CD14-positive monocyte (primary cell): ENCODE measurements at regions not wholly inside any gene's neighbourhood (a gene's known extent, or its start where the extent isn't known, plus 50 kb on each side); places are given as distances from the start of the nearest gene placed in this dataset.

ENCODE experiments used
- DNase-seq, 3 donors: peaks; one replicate each; pipeline ENCODE4 v3.0.0-alpha.2; 2011 to 2022
- H2AFZ ChIP-seq: 2 replicates; pipeline ENCODE4 v1.6.0; 2012; ENCODE audit warnings: mild to moderate bottlenecking, low read depth, low read length, inconsistent platforms; ENCODE audit not compliant: insufficient read depth, poor library complexity, severe bottlenecking
- H3K27ac ChIP-seq, 2 donors: 1 replicate in 1 of 2; 2 replicates in 1 of 2; pipeline ENCODE4 v1.5.1; 2012 to 2013; ENCODE audit warnings: low read length in 2 of 2, control low read depth in 1 of 2, inconsistent platforms in 1 of 2, low read depth in 1 of 2, mild to moderate bottlenecking in 1 of 2
- H3K27me3 ChIP-seq, 2 donors: one replicate each; pipeline versions ENCODE4 v1.6.0 to v1.6.1; 2011 to 2013; ENCODE audit warnings: low read length in 2 of 2; ENCODE audit not compliant: control insufficient read depth in 2 of 2, insufficient read depth in 2 of 2
- H3K36me3 ChIP-seq, 2 donors: replicated peaks in 1 of 2; 1 replicate in 1 of 2; 2 replicates in 1 of 2; pipeline versions ENCODE4 v1.5.1 to v1.6.1; 2012 to 2013; ENCODE audit warnings: low read length in 2 of 2, control low read depth in 1 of 2, inconsistent platforms in 1 of 2, mild to moderate bottlenecking in 1 of 2; ENCODE audit not compliant: insufficient read depth in 2 of 2, control insufficient read depth in 1 of 2
- H3K4me1 ChIP-seq, 2 donors: 1 replicate in 1 of 2; 2 replicates in 1 of 2; pipeline versions ENCODE4 v1.5.1 to v1.6.1; 2012 to 2013; ENCODE audit warnings: low read length in 2 of 2, control low read depth in 1 of 2, inconsistent platforms in 1 of 2, mild to moderate bottlenecking in 1 of 2, moderate library complexity in 1 of 2; ENCODE audit not compliant: insufficient read depth in 2 of 2, control insufficient read depth in 1 of 2
- H3K4me2 ChIP-seq: replicated peaks from 2 replicates; pipeline ENCODE3; 2012; ENCODE audit warnings: low read length, moderate library complexity, mild to moderate bottlenecking; ENCODE audit not compliant: poor library complexity, severe bottlenecking; ENCODE audit errors: extremely low read depth
- H3K4me3 ChIP-seq, 3 experiments: fragments of 200-600 bp in 1 of 3; sonication (generic) in 1 of 3; replicated peaks in 1 of 3; 1 replicate in 2 of 3; 2 replicates in 1 of 3; pipeline ENCODE4 v1.5.1; 2011 to 2013; ENCODE audit warnings: low read length in 3 of 3, mild to moderate bottlenecking in 3 of 3, control low read depth in 2 of 3, low read depth in 2 of 3, inconsistent platforms in 1 of 3, moderate library complexity in 1 of 3
- H3K79me2 ChIP-seq: 2 replicates; pipeline ENCODE4 v1.6.0; 2012; ENCODE audit warnings: mild to moderate bottlenecking, control low read depth, inconsistent platforms, low read length, moderate library complexity; ENCODE audit not compliant: insufficient read depth
- H3K9ac ChIP-seq: 2 replicates; pipeline ENCODE4 v1.6.0; 2017; ENCODE audit warnings: low read length, mild to moderate bottlenecking; ENCODE audit not compliant: insufficient read depth, poor library complexity, severe bottlenecking
- H3K9me3 ChIP-seq, 2 donors: replicated peaks in 1 of 2; 1 replicate in 1 of 2; 2 replicates in 1 of 2; pipeline versions ENCODE4 v1.5.1 to v1.6.1; 2012 to 2013; ENCODE audit warnings: low read length in 2 of 2, control low read depth in 1 of 2; ENCODE audit not compliant: control insufficient read depth in 1 of 2, insufficient read depth in 1 of 2
- H4K20me1 ChIP-seq: 2 replicates; pipeline ENCODE4 v1.6.0; 2012; ENCODE audit warnings: mild to moderate bottlenecking, low read length, control low read depth, moderate library complexity; ENCODE audit not compliant: insufficient read depth
- H3K27ac Mint-ChIP-seq, 7 donors: one replicate each; pipeline ENCODE4 v1.8.0; 2020; ENCODE audit warnings: mild to moderate bottlenecking in 7 of 7, mixed read lengths in 7 of 7, moderate library complexity in 6 of 7, inconsistent platforms in 2 of 7
- H3K27me3 Mint-ChIP-seq, 3 donors: one replicate each; pipeline ENCODE4 v1.8.0; 2021 to 2022; ENCODE audit warnings: low read depth in 3 of 3, mild to moderate bottlenecking in 3 of 3, mixed read lengths in 3 of 3, moderate library complexity in 3 of 3, inconsistent platforms in 1 of 3
- H3K36me3 Mint-ChIP-seq, 2 donors: one replicate each; pipeline ENCODE4 v1.8.0; 2020; ENCODE audit warnings: mixed read lengths in 2 of 2, inconsistent platforms in 1 of 2, mild to moderate bottlenecking in 1 of 2
- H3K4me1 Mint-ChIP-seq: one replicate; pipeline ENCODE4 v1.8.0; 2020; ENCODE audit warnings: mild to moderate bottlenecking, mixed read lengths
- H3K4me3 Mint-ChIP-seq, 2 donors: one replicate each; pipeline ENCODE4 v1.8.0; 2020; ENCODE audit warnings: mild to moderate bottlenecking in 2 of 2, mixed read lengths in 2 of 2, moderate library complexity in 1 of 2
- H3K9me3 Mint-ChIP-seq, 7 donors: one replicate each; pipeline ENCODE4 v1.8.0; 2020 to 2022; ENCODE audit warnings: mixed read lengths in 7 of 7, mild to moderate bottlenecking in 6 of 7, moderate library complexity in 6 of 7, inconsistent platforms in 2 of 7
- WGBS: methylation state at CpG from one replicate; pipeline ENCODE4 v1.1.5; 2013; ENCODE audit warnings: missing lambda C conversion rate; ENCODE audit not compliant: insufficient coverage; 5-methylcytosine and 5-hydroxymethylcytosine counted together
- intact Hi-C, 2 donors: fragments of 100-400 bp; cut with micrococcal nuclease; formaldehyde crosslinking; loops; one replicate each; pipeline versions ENCODE4 v1.15.0 to v1.15.1; 2023
- TF ChIP-seq, protein P1 (sequence below): fragments of 200-600 bp; IDR thresholded peaks from one replicate; pipeline ENCODE4 v1.8.0; 2022; ENCODE audit warnings: antibody characterized with exemption, mild to moderate bottlenecking

DNA sequence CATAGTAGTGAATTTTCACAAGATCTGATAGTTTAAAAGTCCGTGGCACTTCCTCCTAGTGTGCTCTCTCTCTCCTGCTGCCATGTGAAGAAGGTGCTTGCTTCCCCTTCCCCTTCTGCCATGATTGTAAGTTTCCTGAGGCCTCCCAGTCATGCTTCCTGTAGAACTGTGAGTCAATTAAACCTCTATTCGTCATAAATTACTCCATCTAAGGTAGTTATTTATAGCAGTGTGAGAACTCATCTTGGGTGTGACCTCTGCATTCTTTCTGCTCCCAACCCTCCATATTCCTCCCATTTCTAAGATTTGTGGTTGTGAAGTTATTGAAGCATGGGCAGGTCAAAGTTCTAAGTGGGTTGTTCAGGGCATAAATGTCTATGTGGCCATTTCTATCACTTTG lies 62.1 kb upstream of the ADAMTS18 start:
- H3K27me3 ChIP-seq = no peaks in the 10 kb centered on the region
- no peak overlapping the region for H3K4me3 ChIP-seq
- H3K27ac ChIP-seq = no peak overlapping the region
- no peak overlapping the region for H3K4me3 Mint-ChIP-seq
- H3K4me2 ChIP-seq = no peak overlapping the region
- H3K9ac ChIP-seq = no peak overlapping the region
- no peak overlapping the region for H2AFZ ChIP-seq
- H3K36me3 Mint-ChIP-seq = no peaks in the 10 kb centered on the region
- H3K9me3 ChIP-seq = peaks cover 0 to 4% of the 10 kb centered on the region in 2 donors
- H3K4me1 ChIP-seq = no peaks in the 10 kb centered on the region
- intact Hi-C loops = no loop called here
- no peak for DNase-seq
- H3K36me3 ChIP-seq = no peaks in the 10 kb centered on the region
- TF ChIP-seq, protein P1, sequence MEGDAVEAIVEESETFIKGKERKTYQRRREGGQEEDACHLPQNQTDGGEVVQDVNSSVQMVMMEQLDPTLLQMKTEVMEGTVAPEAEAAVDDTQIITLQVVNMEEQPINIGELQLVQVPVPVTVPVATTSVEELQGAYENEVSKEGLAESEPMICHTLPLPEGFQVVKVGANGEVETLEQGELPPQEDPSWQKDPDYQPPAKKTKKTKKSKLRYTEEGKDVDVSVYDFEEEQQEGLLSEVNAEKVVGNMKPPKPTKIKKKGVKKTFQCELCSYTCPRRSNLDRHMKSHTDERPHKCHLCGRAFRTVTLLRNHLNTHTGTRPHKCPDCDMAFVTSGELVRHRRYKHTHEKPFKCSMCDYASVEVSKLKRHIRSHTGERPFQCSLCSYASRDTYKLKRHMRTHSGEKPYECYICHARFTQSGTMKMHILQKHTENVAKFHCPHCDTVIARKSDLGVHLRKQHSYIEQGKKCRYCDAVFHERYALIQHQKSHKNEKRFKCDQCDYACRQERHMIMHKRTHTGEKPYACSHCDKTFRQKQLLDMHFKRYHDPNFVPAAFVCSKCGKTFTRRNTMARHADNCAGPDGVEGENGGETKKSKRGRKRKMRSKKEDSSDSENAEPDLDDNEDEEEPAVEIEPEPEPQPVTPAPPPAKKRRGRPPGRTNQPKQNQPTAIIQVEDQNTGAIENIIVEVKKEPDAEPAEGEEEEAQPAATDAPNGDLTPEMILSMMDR = no peak
- H3K9me3 Mint-ChIP-seq = peaks cover 2 to 8% (median 5%) of the 10 kb centered on the region in 7 donors
- no peaks in the 10 kb centered on the region for H4K20me1 ChIP-seq
- H3K27me3 Mint-ChIP-seq = peaks cover 0 to 1% (median 0%) of the 10 kb centered on the region in 3 donors
- WGBS = no CpG with 5 or more reads among the region's 2 CpGs
- H3K27ac Mint-ChIP-seq = no peak overlapping the region
- no peaks in the 10 kb centered on the region for H3K4me1 Mint-ChIP-seq
- no peaks in the 10 kb centered on the region for H3K79me2 ChIP-seq

DNA sequence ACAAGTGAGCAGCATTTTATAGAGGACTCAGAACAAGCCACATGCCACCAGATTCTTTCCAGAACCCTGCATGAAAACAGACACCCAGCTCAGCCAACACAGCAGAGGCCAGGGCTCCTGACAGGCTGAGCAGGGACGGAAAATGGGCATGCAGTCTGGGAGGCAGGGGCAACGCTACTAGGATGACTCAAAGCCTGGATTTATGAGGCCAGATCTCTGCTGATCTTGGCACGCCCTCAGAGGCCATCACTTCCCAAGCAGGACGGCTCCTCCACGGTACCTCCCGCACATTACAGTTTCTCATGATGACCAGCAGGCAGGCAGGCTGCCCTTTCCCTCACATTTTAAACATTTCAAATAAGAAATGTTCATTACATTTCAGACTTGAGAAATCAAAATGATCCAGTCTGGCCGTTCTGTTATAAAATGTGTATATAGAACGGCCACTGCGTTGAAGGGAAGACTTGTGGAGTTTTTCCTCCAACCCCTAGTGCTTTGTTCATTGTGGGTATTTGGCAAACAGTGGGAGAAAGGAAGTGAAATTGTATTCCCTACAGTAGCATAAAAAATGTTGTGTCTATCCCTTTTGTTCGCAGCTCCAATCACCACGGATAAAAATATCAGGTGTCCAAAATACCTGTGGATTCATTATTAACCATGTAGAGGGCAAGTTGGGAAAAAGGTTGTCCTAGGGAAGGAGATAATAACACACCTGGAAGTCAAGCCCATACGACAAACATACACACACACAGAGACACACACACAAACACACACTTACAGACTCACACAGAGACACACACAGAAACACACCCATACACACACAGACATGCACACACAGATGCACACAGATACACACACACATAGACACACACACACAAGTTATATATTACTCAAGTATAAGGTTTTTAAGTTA lies 64.8 kb upstream of the ADAMTS18 start:
- no peak overlapping the region for H3K27ac Mint-ChIP-seq
- no peaks in the 10 kb centered on the region for H3K36me3 ChIP-seq
- TF ChIP-seq, protein P1 = no peak
- no peak overlapping the region for H3K27ac ChIP-seq
- H3K4me1 ChIP-seq = no peaks in the 10 kb centered on the region
- 78% methylated on average over 6 of the region's 12 CpGs for WGBS
- no peaks in the 10 kb centered on the region for H3K36me3 Mint-ChIP-seq
- H3K4me1 Mint-ChIP-seq = no peaks in the 10 kb centered on the region
- H3K9ac ChIP-seq = no peak overlapping the region
- H3K4me3 ChIP-seq = no peak overlapping the region
- no peak for DNase-seq
- intact Hi-C loops = no loop called here
- H3K4me3 Mint-ChIP-seq = no peak overlapping the region
- no peaks in the 10 kb centered on the region for H3K79me2 ChIP-seq
- no peak overlapping the region for H3K4me2 ChIP-seq
- peaks cover 2 to 10% (median 5%) of the 10 kb centered on the region in 7 donors for H3K9me3 Mint-ChIP-seq
- peaks cover 0 to 4% of the 10 kb centered on the region in 2 donors for H3K9me3 ChIP-seq
- H4K20me1 ChIP-seq = no peaks in the 10 kb centered on the region
- H2AFZ ChIP-seq = no peak overlapping the region
- no peaks in the 10 kb centered on the region for H3K27me3 ChIP-seq
- peaks cover 0 to 1% (median 0%) of the 10 kb centered on the region in 3 donors for H3K27me3 Mint-ChIP-seq
